ENCODE measurements at regions not wholly inside any gene's neighbourhood (a gene's known extent, or its start where the extent isn't known, plus 50 kb on each side); places are given as distances from the start of the nearest gene placed in this dataset.

GRCh38 chr3:127092776-127093175 lies 100.2 kb upstream of the PRR23E start:
- TF ChIP-seq CTCF (IDR thresholded peaks at IDR 0.05; ENCODE audit: extremely low read depth in 1 of 2, insufficient read depth in 1 of 2, low read depth in 1 of 2, low read length in 2 of 2) (no peak), POLR2A (IDR thresholded peaks at IDR 0.05; ENCODE audit: low read depth, low read length) (no peak)
